NCI-H748 (cell line): ENCODE measurements at regions not wholly inside any gene's neighbourhood (a gene's known extent, or its start where the extent isn't known, plus 50 kb on each side); places are given as distances from the start of the nearest gene placed in this dataset.
A peak's percentile ranks its signal among the peaks of the same experiment; 100 is the strongest.
"Not testable (repeated sequence)": the region's sequence is repeated elsewhere in the genome, so short reads cannot be mapped to it uniquely, and the experiment has no call there.

Source experiments
- DNase-seq: peaks from one replicate; lab custom pipeline; 2025; ENCODE audit not compliant: unreplicated experiment; lab: John Stamatoyannopoulos, UW

GRCh38 chr1:4166713-4167112, 266.6 kb upstream of the C1orf174 start:
- no peak for DNase-seq

GRCh38 chr1:4169991-4170390, 269.9 kb upstream of the C1orf174 start:
- DNase-seq = no peak

GRCh38 chr1:4170548-4171340, 270.7 kb upstream of the C1orf174 start:
- no peak for DNase-seq

GRCh38 chr1:4171480-4172450, 271.7 kb upstream of the C1orf174 start:
- DNase-seq = no peak

GRCh38 chr1:4172644-4173599, 272.9 kb upstream of the C1orf174 start:
- DNase-seq = peak; percentile 30

- no peak for DNase-seq
These were observed 273.7 kb upstream of the C1orf174 start for GRCh38 chr1:4173731-4174130.

GRCh38 chr1:4174291-4175200, 274.5 kb upstream of the C1orf174 start:
- DNase-seq = no peak

GRCh38 chr1:4175566-4176405, 275.7 kb upstream of the C1orf174 start:
- no peak for DNase-seq

- DNase-seq = peak; percentile 27
These were observed 276.8 kb upstream of the C1orf174 start for GRCh38 chr1:4176841-4177240.

- no peak for DNase-seq
These were observed 277.5 kb upstream of the C1orf174 start for GRCh38 chr1:4177425-4178150.

- no peak for DNase-seq
These were observed 278.5 kb upstream of the C1orf174 start for GRCh38 chr1:4178501-4179113.

GRCh38 chr1:4179914-4180735, 280.1 kb upstream of the C1orf174 start:
- DNase-seq = no peak

- DNase-seq = not testable (repeated sequence)
These were observed 286.4 kb upstream of the C1orf174 start for GRCh38 chr1:4186486-4186885.

GRCh38 chr1:4203501-4203900, 303.4 kb upstream of the C1orf174 start:
- no peak for DNase-seq

GRCh38 chr1:4207183-4207582, 307.1 kb upstream of the C1orf174 start:
- no peak for DNase-seq

- no peak for DNase-seq
These were observed 308.0 kb upstream of the C1orf174 start for GRCh38 chr1:4207842-4208692.
